H1 (cell line): ENCODE measurements at regions not wholly inside any gene's neighbourhood (a gene's known extent, or its start where the extent isn't known, plus 50 kb on each side); places are given as distances from the start of the nearest gene placed in this dataset.

Experiments
- CTCF ChIA-PET: fragments of 300-600 bp; sonication (Branson Sonifier 250); formaldehyde crosslinking; loops from one replicate; lab custom pipeline; 2021; ENCODE audit not compliant: partially characterized antibody; lab: Charles Lee
- POLR2A ChIA-PET: fragments of 300-600 bp; sonication (Branson Sonifier 250); formaldehyde crosslinking; loops from one replicate; lab custom pipeline; 2021; ENCODE audit warnings: inconsistent platforms; ENCODE audit not compliant: partially characterized antibody; lab: Charles Lee
- DNase-seq, 2 experiments: peaks; one replicate each; pipeline versions ENCODE4 v3.0.0 to v3.0.0-alpha.2; 2010 to 2022; ENCODE audit warnings: low spot score in 2 of 2, low read depth in 1 of 2, mixed read lengths in 1 of 2
- FAIRE-seq: peaks from 2 replicates; lab custom pipeline; 2011; peaks lifted over from hg19 to GRCh38; lab: Jason Lieb, UNC
- H2AFZ ChIP-seq: 2 replicates; pipeline ENCODE4 v1.8.1; 2012; ENCODE audit warnings: low read length, inconsistent platforms
- H2AK5ac ChIP-seq: 2 replicates; pipeline ENCODE4 v1.6.1; 2013; ENCODE audit warnings: low read depth, low read length
- H2BK120ac ChIP-seq: replicated peaks from 2 replicates; pipeline ENCODE3; 2013; ENCODE audit warnings: low read depth, low read length, inconsistent platforms
- H2BK12ac ChIP-seq: 2 replicates; pipeline ENCODE4 v1.6.1; 2013; ENCODE audit warnings: low read depth, low read length
- H2BK15ac ChIP-seq: 2 replicates; pipeline ENCODE4 v1.6.1; 2013; ENCODE audit warnings: low read length
- H2BK20ac ChIP-seq: 2 replicates; pipeline ENCODE4 v1.6.1; 2013; ENCODE audit warnings: low read length
- H2BK5ac ChIP-seq: 2 replicates; pipeline ENCODE4 v1.6.1; 2013; ENCODE audit warnings: low read depth, low read length
- H3K14ac ChIP-seq: 2 replicates; pipeline ENCODE4 v1.6.1; 2013; ENCODE audit warnings: inconsistent platforms; ENCODE audit not compliant: insufficient read length
- H3K18ac ChIP-seq: 2 replicates; pipeline ENCODE4 v1.6.1; 2013; ENCODE audit warnings: low read length; ENCODE audit errors: extremely low read depth
- H3K23ac ChIP-seq: 2 replicates; pipeline ENCODE4 v1.6.1; 2013; ENCODE audit warnings: inconsistent platforms; ENCODE audit not compliant: insufficient read length
- H3K23me2 ChIP-seq: 2 replicates; pipeline ENCODE4 v1.6.1; 2013; ENCODE audit warnings: low read depth, low read length
- H3K27ac ChIP-seq: 2 replicates; pipeline ENCODE4 v1.6.1; 2011; ENCODE audit warnings: low read depth, low read length, inconsistent platforms
- H3K27me3 ChIP-seq, 4 experiments: replicated peaks in 1 of 4; 1 replicate in 1 of 4; 2 replicates in 3 of 4; pipeline versions ENCODE4 v1.6.1 to v1.8.1; 2011 to 2013; ENCODE audit warnings: low read length in 3 of 4, mild to moderate bottlenecking in 3 of 4, inconsistent platforms in 2 of 4, mixed read lengths in 2 of 4, moderate library complexity in 1 of 4; ENCODE audit not compliant: control insufficient read depth in 3 of 4, insufficient read depth in 3 of 4; ENCODE audit errors: extremely low read depth in 1 of 4
- H3K36me3 ChIP-seq, 4 experiments: 2 replicates each; pipeline versions ENCODE4 v1.6.1 to v1.8.1; 2011 to 2013; ENCODE audit warnings: mild to moderate bottlenecking in 4 of 4, low read length in 3 of 4, moderate library complexity in 2 of 4, control low read depth in 1 of 4, inconsistent platforms in 1 of 4; ENCODE audit not compliant: insufficient read depth in 4 of 4, control insufficient read depth in 2 of 4
- H3K4ac ChIP-seq: replicated peaks from 2 replicates; pipeline ENCODE3; 2013; ENCODE audit warnings: low read length, low read depth, mixed read lengths, inconsistent platforms; ENCODE audit not compliant: insufficient read length
- H3K4me1 ChIP-seq, 4 experiments: replicated peaks in 1 of 4; 1 replicate in 1 of 4; 2 replicates in 3 of 4; pipeline versions ENCODE4 v1.6.1 to v1.8.1; 2011 to 2013; ENCODE audit warnings: low read length in 3 of 4, inconsistent platforms in 2 of 4, mixed read lengths in 1 of 4; ENCODE audit not compliant: insufficient read depth in 4 of 4, control insufficient read depth in 3 of 4
- H3K4me2 ChIP-seq, 2 experiments: 2 replicates each; pipeline versions ENCODE4 v1.6.1 to v1.8.1; 2011 to 2013; ENCODE audit warnings: low read depth in 2 of 2, low read length in 2 of 2, control low read depth in 1 of 2, inconsistent platforms in 1 of 2, mild to moderate bottlenecking in 1 of 2; ENCODE audit not compliant: insufficient read depth in 1 of 2
- H3K4me3 ChIP-seq, 4 experiments: fragments of 200-600, 300-600 bp in 1 of 4; sonication (generic), shearing (Covaris generic), sonication (Bioruptor Twin) in 1 of 4; 2 replicates each; pipeline versions ENCODE4 v1.5.1 to v1.8.1; 2011 to 2016; ENCODE audit warnings: low read length in 4 of 4, low read depth in 3 of 4, control low read depth in 2 of 4, inconsistent platforms in 2 of 4, mild to moderate bottlenecking in 2 of 4, mixed read lengths in 1 of 4, moderate library complexity in 1 of 4; ENCODE audit not compliant: insufficient read depth in 2 of 4; ENCODE audit errors: extremely low read depth in 1 of 4
- H3K56ac ChIP-seq: replicated peaks from 2 replicates; pipeline ENCODE3; 2013; ENCODE audit warnings: low read depth, mild to moderate bottlenecking, mixed read lengths, low read length, inconsistent platforms; ENCODE audit not compliant: insufficient read length
- H3K79me1 ChIP-seq: 2 replicates; pipeline ENCODE4 v1.6.1; 2013; ENCODE audit warnings: low read depth, low read length, control low read depth
- H3K79me2 ChIP-seq, 2 experiments: 2 replicates each; pipeline versions ENCODE4 v1.6.1 to v1.8.1; 2012 to 2013; ENCODE audit warnings: low read length in 2 of 2, mild to moderate bottlenecking in 2 of 2, inconsistent platforms in 1 of 2; ENCODE audit not compliant: insufficient read depth in 2 of 2, control insufficient read depth in 1 of 2
- H3K9ac ChIP-seq, 4 experiments: replicated peaks in 1 of 4; 1 replicate in 1 of 4; 2 replicates in 3 of 4; pipeline versions ENCODE4 v1.6.1 to v1.8.1; 2011 to 2013; ENCODE audit warnings: low read depth in 3 of 4, low read length in 3 of 4, control low read depth in 2 of 4, mild to moderate bottlenecking in 2 of 4, moderate library complexity in 2 of 4, inconsistent platforms in 1 of 4; ENCODE audit errors: extremely low read depth in 1 of 4
- H3K9me3 ChIP-seq, 2 experiments: 2 replicates each; pipeline versions ENCODE4 v1.6.1 to v1.8.1; 2012 to 2013; ENCODE audit warnings: mild to moderate bottlenecking in 2 of 2, moderate library complexity in 2 of 2, control low read depth in 1 of 2, inconsistent platforms in 1 of 2, low read depth in 1 of 2, low read length in 1 of 2, mixed read lengths in 1 of 2; ENCODE audit not compliant: insufficient read depth in 2 of 2
- H4K20me1 ChIP-seq, 2 experiments: replicated peaks in 1 of 2; 2 replicates each; pipeline versions ENCODE3 to v1.8.1; 2011 to 2013; ENCODE audit warnings: inconsistent platforms in 2 of 2, low read length in 2 of 2, mild to moderate bottlenecking in 1 of 2; ENCODE audit not compliant: insufficient read depth in 2 of 2, control insufficient read depth in 1 of 2
- H4K5ac ChIP-seq: 2 replicates; pipeline ENCODE4 v1.6.1; 2013; ENCODE audit warnings: low read length, low read depth, mixed read lengths, inconsistent platforms; ENCODE audit not compliant: insufficient read length
- H4K8ac ChIP-seq: 2 replicates; pipeline ENCODE4 v1.8.0; 2013; ENCODE audit warnings: mild to moderate bottlenecking, moderate library complexity, low read length, inconsistent platforms; ENCODE audit not compliant: insufficient read depth; ENCODE audit errors: extremely low read depth
- H4K91ac ChIP-seq: replicated peaks from 2 replicates; pipeline ENCODE3; 2013; ENCODE audit warnings: low read length, mixed read lengths, inconsistent platforms; ENCODE audit not compliant: insufficient read length
- ATF2 ChIP-seq: IDR thresholded peaks from 2 replicates; pipeline ENCODE4 v1.6.1; 2012; ENCODE audit warnings: low read length, inconsistent platforms
- BCL11A ChIP-seq, 2 experiments: IDR thresholded peaks; one replicate each; pipeline ENCODE4 v1.6.1; 2011; ENCODE audit warnings: low read depth in 2 of 2, low read length in 2 of 2, mild to moderate bottlenecking in 2 of 2
- CEBPB ChIP-seq: IDR thresholded peaks from 2 replicates; pipeline ENCODE4 v1.6.1; 2012; ENCODE audit warnings: low read depth, low read length
- EP300 ChIP-seq, 2 experiments: IDR thresholded peaks; 1 replicate in 1 of 2; 2 replicates in 1 of 2; pipeline ENCODE4 v1.6.1; 2011 to 2012; ENCODE audit warnings: low read depth in 2 of 2, low read length in 2 of 2, mild to moderate bottlenecking in 2 of 2, borderline replicate concordance in 1 of 2, inconsistent platforms in 1 of 2, moderate library complexity in 1 of 2
- FOSL1 ChIP-seq: IDR thresholded peaks from 2 replicates; pipeline ENCODE4 v1.6.1; 2011; ENCODE audit warnings: mild to moderate bottlenecking, low read depth, low read length, moderate library complexity; ENCODE audit not compliant: insufficient read depth
- GABPA ChIP-seq: IDR thresholded peaks from 2 replicates; pipeline ENCODE4 v1.6.1; 2011; ENCODE audit warnings: mild to moderate bottlenecking, low read length, moderate library complexity, borderline replicate concordance; ENCODE audit not compliant: insufficient read depth
- JUND ChIP-seq: IDR thresholded peaks from 2 replicates; pipeline ENCODE4 v1.6.1; 2011; ENCODE audit warnings: mild to moderate bottlenecking, improper control_type of control experiment, low read length
- KDM5A ChIP-seq: fragments of 200-600 bp; IDR thresholded peaks from 2 replicates; pipeline ENCODE4 v1.7.1; 2012; ENCODE audit warnings: mild to moderate bottlenecking, low read length, inconsistent platforms, mixed read lengths
- SIN3A ChIP-seq, 2 experiments: IDR thresholded peaks in 1 of 2; conservative IDR thresholded peaks in 1 of 2; 2 replicates each; pipeline ENCODE4 v1.6.1; 2011 to 2012; ENCODE audit warnings: low read length in 2 of 2, improper control_type of control experiment in 1 of 2, low read depth in 1 of 2, mild to moderate bottlenecking in 1 of 2
- SIX5 ChIP-seq: IDR thresholded peaks from 2 replicates; pipeline ENCODE4 v1.6.1; 2011; ENCODE audit warnings: mild to moderate bottlenecking, low read depth, low read length
- SP1 ChIP-seq: IDR thresholded peaks from 2 replicates; pipeline ENCODE4 v1.6.1; 2011; ENCODE audit warnings: low read depth, low read length
- SP4 ChIP-seq: IDR thresholded peaks from 2 replicates; pipeline ENCODE4 v1.6.1; 2012; ENCODE audit warnings: low read length, inconsistent platforms
- TAF7 ChIP-seq: optimal IDR thresholded peaks from 2 replicates; pipeline ENCODE3; 2011; ENCODE audit warnings: low read depth, mild to moderate bottlenecking, inconsistent platforms, low read length, moderate library complexity, borderline replicate concordance
- WGBS, 2 experiments: shearing (Covaris generic) in 1 of 2; methylation state at CpG; one replicate each; pipeline versions ENCODE4 v1.1.6 to v1.1.7; 2013 to 2015; ENCODE audit warnings: low lambda C conversion rate in 2 of 2, mixed read lengths in 2 of 2, inconsistent platforms in 1 of 2, low coverage in 1 of 2, missing lambda C conversion rate in 1 of 2; ENCODE audit not compliant: insufficient replicate concordance in 2 of 2, insufficient coverage in 1 of 2, insufficient read length in 1 of 2; ENCODE audit errors: extremely low coverage in 1 of 2, missing lambda C conversion rate in 1 of 2; 5-methylcytosine and 5-hydroxymethylcytosine counted together

DNA sequence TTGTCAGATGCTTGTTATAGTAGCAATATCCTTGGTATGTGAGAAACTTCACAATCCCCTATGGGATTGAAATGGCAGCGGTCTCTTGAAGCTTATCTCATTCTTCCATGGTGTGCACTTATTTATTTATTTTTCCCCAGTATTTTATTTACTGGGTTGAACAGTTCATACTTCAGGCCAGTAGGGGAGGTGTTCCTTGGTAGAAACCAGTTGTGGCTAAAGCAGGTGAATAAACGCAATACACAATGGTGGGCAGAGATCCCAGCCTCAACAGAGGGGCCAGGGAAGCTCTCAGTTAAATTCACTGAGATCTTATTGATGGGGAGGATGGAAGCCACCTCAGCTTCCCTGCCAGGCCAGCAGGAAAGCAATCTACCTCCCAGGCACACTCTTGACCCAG, 93.7 kb upstream of the SRD5A2 start:
- Histone ChIP-seq H3K9ac (no peak overlapping the region), H3K79me1 (no peaks in the 10 kb centered on the region), H2BK5ac (no peak overlapping the region), H3K23me2 (no peaks in the 10 kb centered on the region), H4K8ac (no peak overlapping the region), H3K27ac (no peak overlapping the region), H2BK20ac (no peak overlapping the region), H2BK12ac (no peak overlapping the region), H3K27me3 (no peaks in the 10 kb centered on the region), H4K20me1 (no peaks in the 10 kb centered on the region), H3K4me2 (no peak overlapping the region), H3K56ac (no peak overlapping the region), H3K4me1 (0 out of 7 replicates have a peak, but pooled peaks cover 0 to 3% (median 0%) of the 10 kb centered on the region in 4 experiments), H4K91ac (no peak overlapping the region), H2BK15ac (no peak overlapping the region), H4K5ac (no peak overlapping the region), H3K36me3 (no peaks in the 10 kb centered on the region), H3K9me3 (peaks cover 18 to 27% of the 10 kb centered on the region in 2 experiments), H3K4ac (no peak overlapping the region), H2AFZ (no peak overlapping the region), H2BK120ac (no peak overlapping the region), H2AK5ac (no peak overlapping the region), H3K18ac (no peak overlapping the region), H3K4me3 (no peak overlapping the region), H3K79me2 (no peaks in the 10 kb centered on the region), H3K23ac (no peak overlapping the region), H3K14ac (no peak overlapping the region)
- ChIA-PET POLR2A (no interaction called here), CTCF (interaction anchor here (1.3 to 2.0 kb wide), 2 partner anchors 8 kb away, joined by 3 to 7 read pairs; no protein-coding TSS in a partner anchor)
- DNase-seq (no peak), FAIRE-seq (no peak)
- 84% methylated on average over 2 of the region's 2 CpGs; no CpG with 5 or more reads in 1 of the 2 experiments for WGBS, 2 experiments
- TF ChIP-seq KDM5A (no peak), SIX5 (no peak), SIN3A (conservative IDR thresholded peaks at IDR 0.05 in 1 of 2, IDR thresholded peaks at IDR 0.05 in 1 of 2; ENCODE audit: low read depth in 1 of 2, low read length in 2 of 2) (no peak), EP300 (IDR thresholded peaks at IDR 0.05; ENCODE audit: borderline replicate concordance in 1 of 2, low read depth in 2 of 2, low read length in 2 of 2) (no peak), TAF7 (no peak), FOSL1 (no peak), SP1 (no peak), ATF2 (no peak), JUND (no peak), BCL11A (IDR thresholded peaks at IDR 0.05; ENCODE audit: low read depth in 2 of 2, low read length in 2 of 2) (no peak), CEBPB (no peak), SP4 (no peak), GABPA (no peak)
